ENCODE measurements at regions not wholly inside any gene's neighbourhood (a gene's known extent, or its start where the extent isn't known, plus 50 kb on each side); places are given as distances from the start of the nearest gene placed in this dataset.

- no peak overlapping the region for H3K4me3 Mint-ChIP-seq
- H3K27ac Mint-ChIP-seq, result no peak overlapping the region
- CTCF ChIA-PET, result interaction anchor here (0.7 to 1.5 kb wide), 2 partner anchors 49 to 77 kb away, joined by 3 to 5 read pairs; partner anchors contain the start of gene SLC25A46
- POLR2A ChIA-PET, result no interaction called here
- H3K27me3 Mint-ChIP-seq (ENCODE audit: low read depth), result no peaks in the 10 kb centered on the region
- no peak for TF ChIP-seq CBFB (CRISPR knock-in tag; IDR thresholded peaks at IDR 0.05; ENCODE audit: low read depth)
- no peak for TF ChIP-seq ARID4B (CRISPR knock-in tag; IDR thresholded peaks at IDR 0.05; ENCODE audit: borderline replicate concordance)
- no peak for TF ChIP-seq ZNF138 (CRISPR knock-in tag; conservative IDR thresholded peaks at IDR 0.05)
- TF ChIP-seq NR2C2 (CRISPR knock-in tag; IDR thresholded peaks at IDR 0.05), result no peak
- TF ChIP-seq IRF2 (CRISPR knock-in tag; IDR thresholded peaks at IDR 0.05; ENCODE audit: borderline replicate concordance, low read depth), result no peak
- TF ChIP-seq MAX (CRISPR knock-in tag; IDR thresholded peaks at IDR 0.05), result no peak
- no peak for TF ChIP-seq ZSCAN18 (CRISPR knock-in tag; IDR thresholded peaks at IDR 0.05)
- no peak for ATAC-seq
- H3K9me3 Mint-ChIP-seq, result peaks cover 2% of the 10 kb centered on the region
- peaks cover 4% of the 10 kb centered on the region; the same call in 1 of the 2 replicates for H3K4me1 Mint-ChIP-seq
- DNase-seq (ENCODE audit: low spot score), result no peak
- no peaks in the 10 kb centered on the region for H3K36me3 Mint-ChIP-seq
Observed at GRCh38 chr5:110815916-110816605, 77.3 kb downstream of the SLC25A46 start.

GRCh38 chr5:110817459-110817858 is 78.7 kb downstream of the SLC25A46 start:
- no peak overlapping the region for H3K27ac Mint-ChIP-seq
- POLR2A ChIA-PET, result no interaction called here
- peaks cover 6% of the 10 kb centered on the region for H3K9me3 Mint-ChIP-seq
- no peak overlapping the region for H3K4me3 Mint-ChIP-seq
- no peak for ATAC-seq
- CTCF ChIA-PET, result no interaction called here
- peaks cover 4% of the 10 kb centered on the region; the same call in 1 of the 2 replicates for H3K4me1 Mint-ChIP-seq
- no peak for DNase-seq (ENCODE audit: low spot score)
- H3K36me3 Mint-ChIP-seq, result no peaks in the 10 kb centered on the region
- TF ChIP-seq HMGXB4 (CRISPR knock-in tag; IDR thresholded peaks at IDR 0.05), result no peak
- TF ChIP-seq NR3C1 (CRISPR knock-in tag; conservative IDR thresholded peaks at IDR 0.05; ENCODE audit: low read depth), result no peak
- no peaks in the 10 kb centered on the region for H3K27me3 Mint-ChIP-seq (ENCODE audit: low read depth)

GRCh38 chr5:110823571-110823970 is 84.8 kb downstream of the SLC25A46 start:
- Mint-ChIP-seq H3K4me1 (no peaks in the 10 kb centered on the region), H3K4me3 (no peak overlapping the region), H3K27me3 (ENCODE audit: low read depth) (no peaks in the 10 kb centered on the region), H3K27ac (no peak overlapping the region), H3K9me3 (peaks cover 59% of the 10 kb centered on the region), H3K36me3 (peaks cover 42% of the 10 kb centered on the region)
- ChIA-PET CTCF (no interaction called here), POLR2A (no interaction called here)
- TF ChIP-seq NFE2L1 (CRISPR knock-in tag; IDR thresholded peaks at IDR 0.05) (no peak), ATF3 (CRISPR knock-in tag; conservative IDR thresholded peaks at IDR 0.05) (no peak), E2F4 (CRISPR knock-in tag; IDR thresholded peaks at IDR 0.05; ENCODE audit: borderline replicate concordance, low read depth) (no peak)
- ATAC-seq, result no peak
- DNase-seq (ENCODE audit: low spot score), result no peak
